Calu3 (cell line): ENCODE measurements at regions not wholly inside any gene's neighbourhood (a gene's known extent, or its start where the extent isn't known, plus 50 kb on each side); places are given as distances from the start of the nearest gene placed in this dataset.

Source experiments
- BruUV-seq: library from RNA; stranded (reverse); fragments of 400-500 nt; replicated peaks from 2 replicates; lab custom pipeline; 2021; lab: Mats Ljungman, UMichigan
- CTCF ChIA-PET: fragments of 300-600 bp; sonication (Branson Sonifier 250); formaldehyde crosslinking; loops from one replicate; lab custom pipeline; 2022; ENCODE audit warnings: antibody characterized with exemption; lab: Charles Lee
- DNase-seq: peaks from one replicate; pipeline ENCODE4 v3.0.0; 2022
- H3K27ac Mint-ChIP-seq: one replicate; pipeline ENCODE4 v1.8.0; 2022; ENCODE audit warnings: mixed read lengths; ENCODE audit not compliant: unreplicated experiment
- H3K27me3 Mint-ChIP-seq: one replicate; pipeline ENCODE4 v1.8.0; 2022; ENCODE audit warnings: mixed read lengths; ENCODE audit not compliant: unreplicated experiment
- H3K36me3 Mint-ChIP-seq: one replicate; pipeline ENCODE4 v1.8.0; 2022; ENCODE audit warnings: mild to moderate bottlenecking, moderate library complexity, mixed read lengths; ENCODE audit not compliant: insufficient read depth, unreplicated experiment
- H3K4me1 Mint-ChIP-seq: one replicate; pipeline ENCODE4 v1.8.0; 2022; ENCODE audit warnings: mild to moderate bottlenecking, low read depth, mixed read lengths; ENCODE audit not compliant: unreplicated experiment
- H3K4me3 Mint-ChIP-seq: one replicate; pipeline ENCODE4 v1.8.0; 2022; ENCODE audit warnings: mild to moderate bottlenecking, low read depth, moderate library complexity, mixed read lengths; ENCODE audit not compliant: unreplicated experiment
- H3K9me3 Mint-ChIP-seq: one replicate; pipeline ENCODE4 v1.8.0; 2022; ENCODE audit warnings: low read depth, mixed read lengths; ENCODE audit not compliant: unreplicated experiment
- intact Hi-C: fragments of 100-400 bp; cut with micrococcal nuclease; formaldehyde crosslinking; loops from one replicate; pipeline ENCODE4 v1.10.0; 2022; ENCODE audit not compliant: unreplicated experiment
- TF ChIP-seq, protein P1 (sequence below): fragments of 200-600 bp; IDR thresholded peaks from one replicate; pipeline ENCODE4 v1.8.0; 2022; ENCODE audit warnings: antibody characterized with exemption; ENCODE audit not compliant: unreplicated experiment

- peaks cover 5% of the 10 kb centered on the region for H3K36me3 Mint-ChIP-seq
- no peak overlapping the region for H3K27ac Mint-ChIP-seq
- peaks cover 38% of the 10 kb centered on the region for H3K27me3 Mint-ChIP-seq
- intact Hi-C loops: no loop called here
- DNase-seq: no peak
- peaks cover 13% of the 10 kb centered on the region for H3K4me1 Mint-ChIP-seq
- no TSS peak for BruUV-seq
- CTCF ChIA-PET: interaction anchor here (0.6 to 2.3 kb wide), 4 partner anchors 176 to 306 kb away, joined by 4 to 17 read pairs (median 8); no protein-coding TSS in a partner anchor
- H3K4me3 Mint-ChIP-seq: no peak overlapping the region
- TF ChIP-seq, protein P1, sequence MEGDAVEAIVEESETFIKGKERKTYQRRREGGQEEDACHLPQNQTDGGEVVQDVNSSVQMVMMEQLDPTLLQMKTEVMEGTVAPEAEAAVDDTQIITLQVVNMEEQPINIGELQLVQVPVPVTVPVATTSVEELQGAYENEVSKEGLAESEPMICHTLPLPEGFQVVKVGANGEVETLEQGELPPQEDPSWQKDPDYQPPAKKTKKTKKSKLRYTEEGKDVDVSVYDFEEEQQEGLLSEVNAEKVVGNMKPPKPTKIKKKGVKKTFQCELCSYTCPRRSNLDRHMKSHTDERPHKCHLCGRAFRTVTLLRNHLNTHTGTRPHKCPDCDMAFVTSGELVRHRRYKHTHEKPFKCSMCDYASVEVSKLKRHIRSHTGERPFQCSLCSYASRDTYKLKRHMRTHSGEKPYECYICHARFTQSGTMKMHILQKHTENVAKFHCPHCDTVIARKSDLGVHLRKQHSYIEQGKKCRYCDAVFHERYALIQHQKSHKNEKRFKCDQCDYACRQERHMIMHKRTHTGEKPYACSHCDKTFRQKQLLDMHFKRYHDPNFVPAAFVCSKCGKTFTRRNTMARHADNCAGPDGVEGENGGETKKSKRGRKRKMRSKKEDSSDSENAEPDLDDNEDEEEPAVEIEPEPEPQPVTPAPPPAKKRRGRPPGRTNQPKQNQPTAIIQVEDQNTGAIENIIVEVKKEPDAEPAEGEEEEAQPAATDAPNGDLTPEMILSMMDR: no peak
- H3K9me3 Mint-ChIP-seq: no peaks in the 10 kb centered on the region
Observed at GRCh38 chr7:25567430-25567829, 339.1 kb upstream of the NPVF start.

GRCh38 chr7:25569765-25570164 is 341.5 kb upstream of the NPVF start:
- CTCF ChIA-PET: interaction anchor here (0.7 to 1.3 kb wide), 5 partner anchors 231 to 310 kb away, joined by 3 to 4 read pairs (median 3); no protein-coding TSS in a partner anchor
- no peak for DNase-seq
- no peak overlapping the region for H3K4me3 Mint-ChIP-seq
- H3K27me3 Mint-ChIP-seq: peaks cover 40% of the 10 kb centered on the region
- TF ChIP-seq, protein P1: no peak
- intact Hi-C loops: no loop called here
- H3K27ac Mint-ChIP-seq: no peak overlapping the region
- no TSS peak for BruUV-seq
- H3K36me3 Mint-ChIP-seq: peaks cover 5% of the 10 kb centered on the region
- no peaks in the 10 kb centered on the region for H3K9me3 Mint-ChIP-seq
- peaks cover 13% of the 10 kb centered on the region for H3K4me1 Mint-ChIP-seq

DNA sequence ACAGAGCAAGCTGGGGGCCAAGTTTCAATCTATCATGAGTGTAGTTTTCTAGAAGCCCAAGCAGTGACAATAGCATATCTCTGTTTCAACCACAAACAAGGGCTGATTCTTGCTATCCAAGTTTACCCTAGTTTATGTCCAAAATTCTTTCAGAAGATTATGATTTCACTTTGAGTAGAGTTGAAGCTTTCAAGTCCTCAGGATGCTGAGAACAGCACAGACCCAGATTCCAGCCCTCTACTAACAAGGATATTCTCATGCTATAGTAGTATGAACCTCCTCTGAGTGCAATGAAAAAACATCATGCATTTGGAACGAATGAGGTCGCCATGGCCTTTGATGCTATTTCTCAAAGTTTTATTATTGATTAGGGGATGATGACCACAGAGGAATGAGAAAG is 344.1 kb upstream of the NPVF start:
- Mint-ChIP-seq H3K4me3 (no peak overlapping the region), H3K4me1 (peaks cover 13% of the 10 kb centered on the region), H3K9me3 (no peaks in the 10 kb centered on the region), H3K36me3 (peaks cover 5% of the 10 kb centered on the region), H3K27me3 (peaks cover 56% of the 10 kb centered on the region), H3K27ac (no peak overlapping the region)
- intact Hi-C loops: no loop called here
- TF ChIP-seq, protein P1: no peak
- no peak for DNase-seq
- CTCF ChIA-PET: no interaction called here
- no TSS peak for BruUV-seq

GRCh38 chr7:25574828-25575227 is 346.5 kb upstream of the NPVF start:
- TF ChIP-seq, protein P1: no peak
- Mint-ChIP-seq H3K27ac (no peak overlapping the region), H3K4me3 (no peak overlapping the region), H3K9me3 (no peaks in the 10 kb centered on the region), H3K27me3 (peaks cover 80% of the 10 kb centered on the region), H3K4me1 (no peaks in the 10 kb centered on the region), H3K36me3 (no peaks in the 10 kb centered on the region)
- intact Hi-C loops: no loop called here
- CTCF ChIA-PET: no interaction called here
- no TSS peak for BruUV-seq
- DNase-seq: no peak
